GM20000 (cell line): ENCODE measurements at regions not wholly inside any gene's neighbourhood (a gene's known extent, or its start where the extent isn't known, plus 50 kb on each side); places are given as distances from the start of the nearest gene placed in this dataset.

Source experiments
- DNase-seq: peaks from one replicate; pipeline ENCODE4 v3.0.0; 2012; ENCODE audit warnings: low spot score
- TF ChIP-seq, protein P1 (sequence below): IDR thresholded peaks from 2 replicates; pipeline ENCODE4 v1.5.1; 2012; ENCODE audit warnings: mild to moderate bottlenecking, control low read depth; ENCODE audit errors: extremely low read depth, missing control alignments

- TF ChIP-seq, protein P1, sequence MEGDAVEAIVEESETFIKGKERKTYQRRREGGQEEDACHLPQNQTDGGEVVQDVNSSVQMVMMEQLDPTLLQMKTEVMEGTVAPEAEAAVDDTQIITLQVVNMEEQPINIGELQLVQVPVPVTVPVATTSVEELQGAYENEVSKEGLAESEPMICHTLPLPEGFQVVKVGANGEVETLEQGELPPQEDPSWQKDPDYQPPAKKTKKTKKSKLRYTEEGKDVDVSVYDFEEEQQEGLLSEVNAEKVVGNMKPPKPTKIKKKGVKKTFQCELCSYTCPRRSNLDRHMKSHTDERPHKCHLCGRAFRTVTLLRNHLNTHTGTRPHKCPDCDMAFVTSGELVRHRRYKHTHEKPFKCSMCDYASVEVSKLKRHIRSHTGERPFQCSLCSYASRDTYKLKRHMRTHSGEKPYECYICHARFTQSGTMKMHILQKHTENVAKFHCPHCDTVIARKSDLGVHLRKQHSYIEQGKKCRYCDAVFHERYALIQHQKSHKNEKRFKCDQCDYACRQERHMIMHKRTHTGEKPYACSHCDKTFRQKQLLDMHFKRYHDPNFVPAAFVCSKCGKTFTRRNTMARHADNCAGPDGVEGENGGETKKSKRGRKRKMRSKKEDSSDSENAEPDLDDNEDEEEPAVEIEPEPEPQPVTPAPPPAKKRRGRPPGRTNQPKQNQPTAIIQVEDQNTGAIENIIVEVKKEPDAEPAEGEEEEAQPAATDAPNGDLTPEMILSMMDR = no peak
- no peak for DNase-seq
Measured at GRCh38 chr15:91711384-91712033, 142.0 kb upstream of the SLCO3A1 start.

GRCh38 chr15:91712286-91712685 is 141.2 kb upstream of the SLCO3A1 start:
- DNase-seq = no peak
- TF ChIP-seq, protein P1 = no peak

GRCh38 chr15:91716536-91716935 is 137.0 kb upstream of the SLCO3A1 start:
- TF ChIP-seq, protein P1 = no peak
- DNase-seq = no peak

DNA sequence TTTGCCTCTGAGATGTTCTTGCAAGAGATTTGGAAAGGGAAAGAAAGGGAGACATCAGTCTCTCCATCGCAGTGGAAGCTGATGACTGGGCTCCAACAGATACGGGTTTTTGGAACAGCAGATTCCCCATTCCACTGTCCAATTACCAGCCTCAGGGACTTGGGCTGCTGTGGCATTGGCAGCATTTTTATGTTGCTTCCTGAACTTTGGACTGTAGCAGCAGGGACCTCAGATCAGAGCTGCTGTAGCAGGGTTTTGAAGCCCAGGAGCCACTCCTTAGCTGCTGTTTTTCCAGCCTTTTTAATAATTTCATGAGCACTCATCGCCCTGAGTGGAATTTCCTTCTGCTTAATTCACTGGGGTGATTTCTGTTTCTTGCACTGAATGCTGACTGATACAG is 135.7 kb upstream of the SLCO3A1 start:
- no peak for DNase-seq
- TF ChIP-seq, protein P1 = no peak

DNA sequence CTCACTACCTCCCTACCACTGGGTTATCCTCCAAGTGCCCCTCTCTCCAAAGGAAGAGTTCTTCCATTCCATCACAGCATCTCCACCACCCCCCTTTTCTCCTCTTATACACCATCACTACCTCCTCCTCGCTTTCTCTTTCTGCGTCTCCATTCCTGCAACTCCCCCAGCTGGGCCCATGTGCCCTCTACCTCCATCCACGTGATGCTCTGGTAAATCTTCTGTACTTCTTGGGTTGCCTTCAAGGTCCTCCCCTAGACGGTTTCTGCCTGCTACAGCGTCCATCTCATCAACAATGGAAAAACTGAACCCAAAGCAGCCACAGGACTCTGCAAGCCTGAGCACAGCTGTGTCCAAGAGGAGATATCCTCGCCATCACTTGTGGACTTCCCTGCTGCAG is 129.5 kb upstream of the SLCO3A1 start:
- no peak for DNase-seq
- TF ChIP-seq, protein P1 = no peak

DNA sequence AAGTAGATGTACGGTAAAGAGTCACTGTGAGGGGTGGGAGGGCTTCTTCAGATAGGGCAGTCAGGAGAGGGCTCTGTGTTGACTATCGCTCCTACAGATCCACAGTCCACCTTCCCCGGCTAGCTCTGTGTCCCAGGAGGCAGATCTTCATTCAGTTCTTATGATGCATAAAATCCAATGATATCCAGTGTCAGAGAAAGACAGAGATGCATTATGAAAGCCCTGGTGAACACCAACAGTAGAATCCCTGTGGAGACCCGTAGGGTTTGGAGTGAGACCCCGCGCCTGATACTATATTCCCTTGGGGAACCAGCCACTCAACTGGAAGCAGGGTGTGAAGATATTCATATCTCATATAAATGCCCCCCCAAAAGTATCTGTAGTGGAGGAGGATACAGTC is 119.8 kb upstream of the SLCO3A1 start:
- DNase-seq = no peak
- TF ChIP-seq, protein P1 = no peak

DNA sequence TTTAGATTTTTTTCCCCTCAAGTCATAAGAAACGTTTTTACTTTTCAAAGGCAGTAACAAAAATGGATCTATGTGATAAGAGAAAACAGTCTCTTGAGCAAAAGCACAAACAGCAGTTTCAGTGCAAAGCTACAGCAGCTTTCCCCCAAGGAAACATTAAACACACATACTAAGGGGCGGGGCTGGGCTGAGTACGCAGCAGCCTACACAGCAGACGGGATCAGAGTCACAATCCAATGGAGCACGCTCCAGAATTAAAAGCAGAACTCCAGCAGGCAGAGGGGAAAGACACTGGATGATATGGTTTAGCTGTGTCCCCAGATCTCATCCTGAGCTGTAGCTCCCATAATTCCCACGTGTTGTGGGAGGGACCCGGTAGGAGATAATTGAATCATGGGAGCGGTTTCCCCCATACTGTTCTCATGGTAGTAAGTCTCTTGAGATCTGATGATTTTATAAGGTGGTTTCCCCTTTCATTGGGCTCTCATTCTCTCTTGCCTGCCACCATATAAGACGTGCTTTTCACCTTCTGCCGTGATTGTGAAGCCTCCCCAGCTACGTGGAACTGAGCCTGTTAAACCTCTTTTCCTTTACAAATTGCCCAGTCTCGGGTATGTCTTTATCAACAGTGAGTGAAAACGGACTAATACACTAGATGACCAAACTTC is 116.2 kb upstream of the SLCO3A1 start:
- no peak for DNase-seq

More for the DNA sequence above, 116.2 kb upstream of the SLCO3A1 start:
- TF ChIP-seq, protein P1 = no peak
